OCI-LY7 (cell line): ENCODE measurements at regions not wholly inside any gene's neighbourhood (a gene's known extent, or its start where the extent isn't known, plus 50 kb on each side); places are given as distances from the start of the nearest gene placed in this dataset.

Experiments
- BruUV-seq: library from RNA; stranded (reverse); fragments of 400-500 nt; replicated peaks from 2 replicates; lab custom pipeline; 2021; lab: Mats Ljungman, UMichigan
- CTCF ChIA-PET: fragments of 300-600 bp; sonication (Branson Sonifier 250); formaldehyde crosslinking; loops from one replicate; lab custom pipeline; 2022; ENCODE audit warnings: antibody characterized with exemption; ENCODE audit not compliant: unreplicated experiment; lab: Charles Lee
- POLR2A ChIA-PET: fragments of 300-600 bp; sonication (Branson Sonifier 250); formaldehyde crosslinking; loops from one replicate; lab custom pipeline; 2022; ENCODE audit warnings: antibody characterized with exemption; lab: Charles Lee
- DNase-seq: peaks from one replicate; pipeline ENCODE4 v3.0.0-alpha.2; 2015; ENCODE audit warnings: low spot score
- H2AFZ ChIP-seq: fragments of 200-600 bp; sonication (generic), shearing (Covaris generic); 2 replicates; pipeline ENCODE4 v1.6.1; 2014; ENCODE audit warnings: mild to moderate bottlenecking, antibody characterized with exemption, low read length, moderate library complexity
- H3K27ac ChIP-seq: fragments of 200-600 bp; sonication (generic); 2 replicates; pipeline ENCODE4 v1.5.1; 2014; ENCODE audit warnings: mixed run types, low read depth, mild to moderate bottlenecking, moderate library complexity, low read length, inconsistent platforms; ENCODE audit not compliant: poor library complexity, severe bottlenecking
- H3K36me3 ChIP-seq: fragments of 200-600 bp; sonication (generic); 2 replicates; pipeline ENCODE4 v1.6.1; 2014; ENCODE audit warnings: mild to moderate bottlenecking, antibody characterized with exemption, low read length, moderate library complexity, mixed read lengths; ENCODE audit not compliant: insufficient read depth
- H3K4me1 ChIP-seq: fragments of 200-600 bp; sonication (generic); 2 replicates; pipeline ENCODE4 v1.5.1; 2014; ENCODE audit warnings: mild to moderate bottlenecking, low read length; ENCODE audit not compliant: insufficient read depth, poor library complexity, severe bottlenecking
- H3K4me2 ChIP-seq: fragments of 200-600 bp; sonication (generic); 2 replicates; pipeline ENCODE4 v1.6.1; 2014; ENCODE audit warnings: mild to moderate bottlenecking, low read length
- H3K4me3 ChIP-seq: fragments of 200-600 bp; sonication (generic); 2 replicates; pipeline ENCODE4 v1.5.1; 2014; ENCODE audit warnings: mild to moderate bottlenecking, low read depth, low read length; ENCODE audit not compliant: poor library complexity, severe bottlenecking
- H3K79me2 ChIP-seq: fragments of 200-600 bp; sonication (generic); 2 replicates; pipeline ENCODE4 v1.6.1; 2016; ENCODE audit warnings: low read depth, mild to moderate bottlenecking, low read length, moderate library complexity, mixed read lengths; ENCODE audit not compliant: insufficient read depth
- H3K9me2 ChIP-seq: fragments of 200-600 bp; sonication (generic); 2 replicates; pipeline ENCODE4 v1.6.1; 2016; ENCODE audit warnings: mild to moderate bottlenecking, low read length, mixed read lengths; ENCODE audit not compliant: insufficient read depth
- H3K9me3 ChIP-seq: fragments of 200-600 bp; sonication (generic); 2 replicates; pipeline ENCODE4 v1.6.1; 2014; ENCODE audit warnings: mild to moderate bottlenecking, mixed run types, low read length, mixed read lengths
- H4K20me1 ChIP-seq: fragments of 200-600 bp; sonication (generic); 2 replicates; pipeline ENCODE4 v1.6.1; 2014; ENCODE audit warnings: mild to moderate bottlenecking, antibody characterized with exemption, low read length, moderate library complexity, mixed read lengths; ENCODE audit not compliant: insufficient read depth
- CTCF ChIP-seq: fragments of 200-600 bp; sonication (generic); conservative IDR thresholded peaks from 2 replicates; pipeline ENCODE4 v1.5.1; 2014; ENCODE audit warnings: mild to moderate bottlenecking, antibody characterized with exemption, low read length, moderate library complexity, mixed read lengths
- EZH2phosphoT487 ChIP-seq: fragments of 200-600 bp; sonication (generic); IDR thresholded peaks from 2 replicates; pipeline ENCODE4 v1.6.1; 2018; ENCODE audit warnings: low read depth, borderline replicate concordance, mild to moderate bottlenecking, mixed run types, antibody characterized with exemption, low read length, moderate library complexity, mixed read lengths
- intact Hi-C: fragments of 100-400 bp; cut with micrococcal nuclease; formaldehyde crosslinking; loops from one replicate; pipeline ENCODE4 v1.10.0; 2022; ENCODE audit not compliant: unreplicated experiment

GRCh38 chr10:8318956-8319355 is 264.5 kb downstream of the GATA3 start:
- Histone ChIP-seq H3K4me1 (no peaks in the 10 kb centered on the region), H3K9me2 (no peaks in the 10 kb centered on the region), H3K4me3 (no peak overlapping the region), H3K27ac (no peak overlapping the region), H3K79me2 (no peaks in the 10 kb centered on the region), H2AFZ (no peak overlapping the region), H4K20me1 (no peaks in the 10 kb centered on the region), H3K36me3 (no peaks in the 10 kb centered on the region), H3K4me2 (no peak overlapping the region), H3K9me3 (no peaks in the 10 kb centered on the region)
- TF ChIP-seq CTCF (no peak), EZH2phosphoT487 (no peak)
- CTCF ChIA-PET, result no interaction called here
- DNase-seq, result no peak
- POLR2A ChIA-PET, result no interaction called here
- intact Hi-C loops, result no loop called here
- no TSS peak for BruUV-seq

- ChIA-PET POLR2A (no interaction called here), CTCF (no interaction called here)
- Histone ChIP-seq H3K4me2 (no peak overlapping the region), H3K4me3 (no peak overlapping the region), H3K4me1 (no peaks in the 10 kb centered on the region), H3K9me2 (no peaks in the 10 kb centered on the region), H3K9me3 (no peaks in the 10 kb centered on the region), H3K27ac (no peak overlapping the region), H4K20me1 (no peaks in the 10 kb centered on the region), H3K36me3 (no peaks in the 10 kb centered on the region), H3K79me2 (no peaks in the 10 kb centered on the region), H2AFZ (no peak overlapping the region)
- intact Hi-C loops, result no loop called here
- no TSS peak for BruUV-seq
- DNase-seq, result no peak
- TF ChIP-seq EZH2phosphoT487 (no peak), CTCF (0 out of 2 replicates have a peak, but pooled peaks have one; percentile 12)
Observed at GRCh38 chr10:8319704-8320103, 265.2 kb downstream of the GATA3 start.

GRCh38 chr10:8321990-8322389 is 267.5 kb downstream of the GATA3 start:
- BruUV-seq, result no TSS peak
- H3K9me3 ChIP-seq, result no peaks in the 10 kb centered on the region

More at GRCh38 chr10:8321990-8322389, 267.5 kb downstream of the GATA3 start:
- intact Hi-C loops, result no loop called here
- Histone ChIP-seq H3K79me2 (no peaks in the 10 kb centered on the region), H4K20me1 (no peaks in the 10 kb centered on the region), H2AFZ (no peak overlapping the region), H3K4me3 (no peak overlapping the region), H3K4me2 (no peak overlapping the region), H3K4me1 (no peaks in the 10 kb centered on the region), H3K9me2 (no peaks in the 10 kb centered on the region), H3K36me3 (no peaks in the 10 kb centered on the region), H3K27ac (no peak overlapping the region)
- ChIA-PET CTCF (no interaction called here), POLR2A (interaction anchor here (0.5 to 0.6 kb wide), 2 partner anchors 18 to 508 kb away, joined by 3 read pairs; no protein-coding TSS in a partner anchor)
- no peak for TF ChIP-seq CTCF
- TF ChIP-seq EZH2phosphoT487, result no peak
- no peak for DNase-seq
